ENCODE measurements at regions not wholly inside any gene's neighbourhood (a gene's known extent, or its start where the extent isn't known, plus 50 kb on each side); places are given as distances from the start of the nearest gene placed in this dataset.

- ATAC-seq (ENCODE audit: low read depth) (no peak), DNase-seq (ENCODE audit: low spot score) (no peak)
- Histone ChIP-seq H3K9me3 (ENCODE audit: severe bottlenecking) (no peaks in the 10 kb centered on the region), H3K36me3 (ENCODE audit: low read depth) (no peaks in the 10 kb centered on the region), H3K27ac (ENCODE audit: poor library complexity, severe bottlenecking) (no peak overlapping the region), H3K27me3 (ENCODE audit: insufficient read depth, poor library complexity, severe bottlenecking) (no peaks in the 10 kb centered on the region), H3K4me3 (ENCODE audit: severe bottlenecking) (no peak overlapping the region), H3K4me1 (ENCODE audit: insufficient read depth, poor library complexity, severe bottlenecking) (no peaks in the 10 kb centered on the region)
- TF ChIP-seq, protein P1, sequence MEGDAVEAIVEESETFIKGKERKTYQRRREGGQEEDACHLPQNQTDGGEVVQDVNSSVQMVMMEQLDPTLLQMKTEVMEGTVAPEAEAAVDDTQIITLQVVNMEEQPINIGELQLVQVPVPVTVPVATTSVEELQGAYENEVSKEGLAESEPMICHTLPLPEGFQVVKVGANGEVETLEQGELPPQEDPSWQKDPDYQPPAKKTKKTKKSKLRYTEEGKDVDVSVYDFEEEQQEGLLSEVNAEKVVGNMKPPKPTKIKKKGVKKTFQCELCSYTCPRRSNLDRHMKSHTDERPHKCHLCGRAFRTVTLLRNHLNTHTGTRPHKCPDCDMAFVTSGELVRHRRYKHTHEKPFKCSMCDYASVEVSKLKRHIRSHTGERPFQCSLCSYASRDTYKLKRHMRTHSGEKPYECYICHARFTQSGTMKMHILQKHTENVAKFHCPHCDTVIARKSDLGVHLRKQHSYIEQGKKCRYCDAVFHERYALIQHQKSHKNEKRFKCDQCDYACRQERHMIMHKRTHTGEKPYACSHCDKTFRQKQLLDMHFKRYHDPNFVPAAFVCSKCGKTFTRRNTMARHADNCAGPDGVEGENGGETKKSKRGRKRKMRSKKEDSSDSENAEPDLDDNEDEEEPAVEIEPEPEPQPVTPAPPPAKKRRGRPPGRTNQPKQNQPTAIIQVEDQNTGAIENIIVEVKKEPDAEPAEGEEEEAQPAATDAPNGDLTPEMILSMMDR (IDR thresholded peaks at IDR 0.05; ENCODE audit: poor library complexity, severe bottlenecking): no peak
Observed at GRCh38 chr12:83843541-83843940, 1069.1 kb downstream of the SLC6A15 start.

- ATAC-seq (ENCODE audit: low read depth): no peak
- Histone ChIP-seq H3K36me3 (ENCODE audit: low read depth) (no peaks in the 10 kb centered on the region), H3K4me3 (ENCODE audit: severe bottlenecking) (no peak overlapping the region), H3K4me1 (ENCODE audit: insufficient read depth, poor library complexity, severe bottlenecking) (no peaks in the 10 kb centered on the region), H3K9me3 (ENCODE audit: severe bottlenecking) (no peaks in the 10 kb centered on the region), H3K27me3 (ENCODE audit: insufficient read depth, poor library complexity, severe bottlenecking) (no peaks in the 10 kb centered on the region), H3K27ac (ENCODE audit: poor library complexity, severe bottlenecking) (no peak overlapping the region)
- TF ChIP-seq, protein P1 (IDR thresholded peaks at IDR 0.05; ENCODE audit: poor library complexity, severe bottlenecking): no peak
- DNase-seq (ENCODE audit: low spot score): no peak
Observed at GRCh38 chr12:83841620-83842019, 1071.0 kb downstream of the SLC6A15 start.

DNA sequence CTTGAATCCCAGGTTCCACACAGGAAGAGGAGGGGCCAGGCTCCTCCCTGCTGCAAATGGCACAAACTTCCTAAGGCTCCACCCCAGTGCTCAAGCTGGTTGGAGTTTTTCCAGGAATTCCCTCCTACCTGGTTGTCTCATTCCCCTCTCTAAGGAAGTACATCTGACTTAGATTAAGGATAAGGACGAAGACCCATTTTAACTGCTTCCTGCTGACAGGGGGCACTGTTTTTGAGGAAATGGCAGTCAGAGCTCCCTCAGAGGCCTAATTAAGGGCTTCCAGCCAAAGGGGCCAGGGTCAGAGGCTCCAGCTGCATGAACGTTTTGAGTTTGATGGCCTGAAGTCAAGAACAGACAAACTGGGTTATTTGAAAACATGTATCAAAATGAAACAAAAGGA lies 1084.7 kb downstream of the SLC6A15 start:
- DNase-seq (ENCODE audit: low spot score) (no peak), ATAC-seq (ENCODE audit: low read depth) (no peak)
- no peak overlapping the region for H3K4me3 ChIP-seq (ENCODE audit: severe bottlenecking)
- H3K36me3 ChIP-seq (ENCODE audit: low read depth): no peaks in the 10 kb centered on the region
- H3K27me3 ChIP-seq (ENCODE audit: insufficient read depth, poor library complexity, severe bottlenecking): no peaks in the 10 kb centered on the region
- no peak overlapping the region for H3K27ac ChIP-seq (ENCODE audit: poor library complexity, severe bottlenecking)
- no peaks in the 10 kb centered on the region for H3K4me1 ChIP-seq (ENCODE audit: insufficient read depth, poor library complexity, severe bottlenecking)
- TF ChIP-seq, protein P1 (IDR thresholded peaks at IDR 0.05; ENCODE audit: poor library complexity, severe bottlenecking): no peak
- no peaks in the 10 kb centered on the region for H3K9me3 ChIP-seq (ENCODE audit: severe bottlenecking)

GRCh38 chr12:83827193-83827592 lies 1085.4 kb downstream of the SLC6A15 start:
- no peak for DNase-seq (ENCODE audit: low spot score)
- no peak overlapping the region for H3K4me3 ChIP-seq (ENCODE audit: severe bottlenecking)
- no peak overlapping the region for H3K27ac ChIP-seq (ENCODE audit: poor library complexity, severe bottlenecking)
- no peaks in the 10 kb centered on the region for H3K27me3 ChIP-seq (ENCODE audit: insufficient read depth, poor library complexity, severe bottlenecking)
- no peak for ATAC-seq (ENCODE audit: low read depth)
- H3K36me3 ChIP-seq (ENCODE audit: low read depth): no peaks in the 10 kb centered on the region
- no peaks in the 10 kb centered on the region for H3K4me1 ChIP-seq (ENCODE audit: insufficient read depth, poor library complexity, severe bottlenecking)
- TF ChIP-seq, protein P1 (IDR thresholded peaks at IDR 0.05; ENCODE audit: poor library complexity, severe bottlenecking): no peak
- no peaks in the 10 kb centered on the region for H3K9me3 ChIP-seq (ENCODE audit: severe bottlenecking)

DNA sequence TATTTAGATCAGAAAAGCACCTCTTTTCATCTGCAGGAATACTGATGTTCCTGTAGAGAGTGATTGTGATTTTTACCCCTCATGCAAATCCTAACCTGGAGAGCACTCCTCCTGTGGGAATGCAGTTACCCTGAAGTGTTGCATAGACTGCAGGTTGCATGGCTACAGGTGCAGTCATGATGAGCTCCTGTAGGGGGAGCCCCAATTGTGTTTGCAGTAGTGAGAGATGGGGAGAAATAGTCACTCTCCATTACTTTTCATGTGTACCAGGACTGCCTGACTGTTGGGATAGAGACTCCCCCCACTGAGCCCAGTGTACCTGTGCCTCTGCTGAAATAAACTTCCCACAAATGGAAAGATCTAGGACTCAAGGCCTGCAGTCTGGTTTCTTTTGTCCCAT lies 1086.5 kb downstream of the SLC6A15 start:
- no peak overlapping the region for H3K27ac ChIP-seq (ENCODE audit: poor library complexity, severe bottlenecking)
- ATAC-seq (ENCODE audit: low read depth) (peak; percentile 66), DNase-seq (ENCODE audit: low spot score) (no peak)

More for the DNA sequence above, 1086.5 kb downstream of the SLC6A15 start:
- TF ChIP-seq, protein P1 (IDR thresholded peaks at IDR 0.05; ENCODE audit: poor library complexity, severe bottlenecking): peak; percentile 62
- Histone ChIP-seq H3K4me1 (ENCODE audit: insufficient read depth, poor library complexity, severe bottlenecking) (no peaks in the 10 kb centered on the region), H3K9me3 (ENCODE audit: severe bottlenecking) (no peaks in the 10 kb centered on the region), H3K4me3 (ENCODE audit: severe bottlenecking) (no peak overlapping the region), H3K27me3 (ENCODE audit: insufficient read depth, poor library complexity, severe bottlenecking) (no peaks in the 10 kb centered on the region), H3K36me3 (ENCODE audit: low read depth) (no peaks in the 10 kb centered on the region)
